ENCODE measurements at regions not wholly inside any gene's neighbourhood (a gene's known extent, or its start where the extent isn't known, plus 50 kb on each side); places are given as distances from the start of the nearest gene placed in this dataset.

- no peak for TF ChIP-seq CTCF (IDR thresholded peaks at IDR 0.05)
- no peak for TF ChIP-seq POLR2A (IDR thresholded peaks at IDR 0.05; ENCODE audit: low read depth)
- TF ChIP-seq POLR2AphosphoS5 (IDR thresholded peaks at IDR 0.05): no peak
These were observed 276.4 kb downstream of the TCF7L2 start for GRCh38 chr10:113226399-113226798.

Measured in esophagus muscularis mucosa (tissue), 3 donors.